ENCODE measurements at regions not wholly inside any gene's neighbourhood (a gene's known extent, or its start where the extent isn't known, plus 50 kb on each side); places are given as distances from the start of the nearest gene placed in this dataset.

DNA sequence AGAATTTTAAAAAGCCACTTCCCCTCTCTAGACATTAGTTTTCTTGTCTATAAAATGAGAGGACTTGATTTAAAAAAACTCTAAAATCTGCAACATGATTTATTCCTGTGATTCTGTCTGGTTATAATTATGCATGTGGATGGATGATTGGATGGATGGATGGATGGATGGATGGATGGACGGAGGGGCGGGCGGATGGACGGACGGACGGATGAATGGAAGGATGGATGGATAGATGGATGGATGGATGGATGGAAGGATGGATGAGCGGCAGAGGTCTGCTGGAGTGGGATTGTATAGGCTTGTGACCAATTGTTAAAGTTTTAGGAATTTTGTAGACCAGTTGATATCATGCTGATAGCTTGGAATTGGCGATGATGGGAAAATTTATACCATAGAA is 135.2 kb upstream of the TIAM1 start:
- TF ChIP-seq CTCF (IDR thresholded peaks at IDR 0.05) (no peak), POLR2A (IDR thresholded peaks at IDR 0.05) (no peak)

Measured in lower leg skin (tissue), 3 donors.